K562 (cell line): ENCODE measurements at regions not wholly inside any gene's neighbourhood (a gene's known extent, or its start where the extent isn't known, plus 50 kb on each side); places are given as distances from the start of the nearest gene placed in this dataset.

Experiments used
- ATAC-seq: fragments of 200-7000 bp; cut with Tn5 transposase; 3 replicates; pipeline ENCODE4 v1.9.1; 2020; ENCODE audit warnings: moderate library complexity
- BruUV-seq: library from RNA; stranded (reverse); fragments of 400-500 nt; replicated peaks from 2 replicates; lab custom pipeline; 2021; lab: Mats Ljungman, UMichigan
- CTCF ChIA-PET: fragments of 300-600 bp; formaldehyde crosslinking; extraction: SDS; loops from one replicate; lab custom pipeline; 2021; ENCODE audit warnings: low intra/inter-chr PET ratio; lab: Yijun Ruan, JAX
- POLR2A ChIA-PET: fragments of 300-600, 350-650 bp; sonication (Branson Sonifier 250); formaldehyde crosslinking; extraction: SDS; loops from one replicate; lab custom pipeline; 2021; ENCODE audit warnings: antibody characterized with exemption, inconsistent platforms; lab: Yijun Ruan, JAX
- DNase-seq, 4 experiments: peaks; one replicate each; pipeline versions ENCODE4 v3.0.0 to v3.0.0-alpha.2; 2011 to 2018; ENCODE audit warnings: low spot score in 3 of 4, mixed read lengths in 3 of 4; ENCODE audit errors: extremely low read depth in 1 of 4
- FAIRE-seq: peaks from 2 replicates; lab custom pipeline; 2011; peaks lifted over from hg19 to GRCh38; lab: Jason Lieb, UNC
- H2AFZ ChIP-seq: 2 replicates; pipeline ENCODE4 v1.6.0; 2011; ENCODE audit warnings: low read depth, low read length, control low read depth, inconsistent platforms
- H3K27ac ChIP-seq: fragments of 200-600 bp; 3 replicates; pipeline ENCODE4 v1.8.0; 2011; ENCODE audit warnings: low read depth, mild to moderate bottlenecking, control low read depth, inconsistent platforms, low read length, moderate library complexity, mixed read lengths; ENCODE audit errors: extremely low read depth
- H3K27me3 ChIP-seq, 2 experiments: fragments of 300-600 bp in 1 of 2; 2 replicates in 1 of 2; 3 replicates in 1 of 2; pipeline versions ENCODE4 v1.6.0 to v1.8.0; 2011; ENCODE audit warnings: inconsistent platforms in 2 of 2, low read length in 2 of 2, mild to moderate bottlenecking in 1 of 2, mixed read lengths in 1 of 2, moderate library complexity in 1 of 2; ENCODE audit not compliant: control insufficient read depth in 2 of 2, insufficient read depth in 2 of 2
- H3K36me3 ChIP-seq: fragments of 300-600 bp; 3 replicates; pipeline ENCODE4 v1.8.0; 2011; ENCODE audit warnings: mild to moderate bottlenecking, low read length, inconsistent platforms; ENCODE audit not compliant: control insufficient read depth, insufficient read depth
- H3K4me1 ChIP-seq, 2 experiments: fragments of 200-600 bp in 1 of 2; replicated peaks in 1 of 2; 2 replicates in 1 of 2; 3 replicates in 1 of 2; pipeline versions ENCODE4 v1.5.1 to v1.8.0; 2011; ENCODE audit warnings: inconsistent platforms in 2 of 2, low read length in 2 of 2, mild to moderate bottlenecking in 1 of 2, mixed read lengths in 1 of 2, moderate library complexity in 1 of 2; ENCODE audit not compliant: control insufficient read depth in 2 of 2, insufficient read depth in 2 of 2
- H3K4me2 ChIP-seq: 2 replicates; pipeline ENCODE4 v1.6.1; 2011; ENCODE audit warnings: low read length, control low read depth, inconsistent platforms, mixed read lengths; ENCODE audit not compliant: insufficient read depth
- H3K4me3 ChIP-seq: fragments of 200-600 bp; sonication (generic), shearing (Covaris generic); 2 replicates; pipeline ENCODE4 v1.5.1; 2016; ENCODE audit warnings: control low read depth, inconsistent platforms
- H3K79me2 ChIP-seq: fragments of 200-600 bp; 3 replicates; pipeline ENCODE4 v1.8.0; 2011; ENCODE audit warnings: low read length, inconsistent platforms; ENCODE audit not compliant: control insufficient read depth, insufficient read depth
- H3K9ac ChIP-seq, 2 experiments: 2 replicates each; pipeline versions ENCODE4 v1.6.0 to v1.6.1; 2011; ENCODE audit warnings: low read depth in 2 of 2, low read length in 2 of 2, control low read depth in 1 of 2, inconsistent platforms in 1 of 2, mild to moderate bottlenecking in 1 of 2, mixed read lengths in 1 of 2; ENCODE audit not compliant: insufficient read depth in 1 of 2
- H3K9me1 ChIP-seq: one replicate; pipeline ENCODE4 v1.6.0; 2011; ENCODE audit warnings: inconsistent platforms, mild to moderate bottlenecking, low read length, moderate library complexity; ENCODE audit not compliant: control insufficient read depth, insufficient read depth
- H3K9me3 ChIP-seq: replicated peaks from 2 replicates; pipeline ENCODE4 v1.5.1; 2011; ENCODE audit warnings: low read depth, low read length, inconsistent platforms; ENCODE audit not compliant: control insufficient read depth, insufficient read depth
- H4K20me1 ChIP-seq: replicated peaks from 2 replicates; pipeline ENCODE4 v1.6.1; 2011; ENCODE audit warnings: low read length, inconsistent platforms, mixed read lengths; ENCODE audit not compliant: control insufficient read depth, insufficient read depth
- FOXJ2 ChIP-seq: fragments of 200-800 bp; sonication (Bioruptor generic); IDR thresholded peaks from 2 replicates; pipeline ENCODE4 v1.6.1; 2016; ENCODE audit warnings: missing genetic modification characterization, missing compliant biosample characterization
- HDAC1 ChIP-seq, 2 experiments: fragments of 450-650 bp; IDR thresholded peaks; 2 replicates each; pipeline ENCODE4 v1.6.1; 2016 to 2017; ENCODE audit warnings: inconsistent platforms in 1 of 2, mild to moderate bottlenecking in 1 of 2, moderate library complexity in 1 of 2
- HNRNPLL ChIP-seq: fragments of 200-400 bp; formaldehyde crosslinking; IDR thresholded peaks from 2 replicates; pipeline ENCODE4 v1.6.1; 2017; ENCODE audit warnings: low read length, low read depth, mild to moderate bottlenecking; ENCODE audit not compliant: poor library complexity, severe bottlenecking
- KLF16 ChIP-seq: IDR thresholded peaks from 2 replicates; pipeline ENCODE4 v1.6.1; 2016; ENCODE audit warnings: antibody characterized with exemption
- MYC ChIP-seq, 2 experiments: fragments of 250-450 bp in 1 of 2; sonication (Bioruptor Pico) in 1 of 2; IDR thresholded peaks; 2 replicates each; pipeline versions ENCODE4 v1.5.1 to v1.6.1; 2012 to 2021; ENCODE audit warnings: low read depth in 2 of 2, borderline replicate concordance in 1 of 2, improper control_type of control experiment in 1 of 2, low read length in 1 of 2, mild to moderate bottlenecking in 1 of 2, moderate library complexity in 1 of 2
- PCBP1 ChIP-seq: fragments of 200-400 bp; formaldehyde crosslinking; IDR thresholded peaks from 2 replicates; pipeline ENCODE4 v1.6.1; 2018; ENCODE audit warnings: mild to moderate bottlenecking, low read depth, low read length; ENCODE audit not compliant: poor library complexity, severe bottlenecking
- POLR2G ChIP-seq: fragments of 200-400 bp; formaldehyde crosslinking; IDR thresholded peaks from 2 replicates; pipeline ENCODE4 v1.6.1; 2017; ENCODE audit warnings: low read depth, mild to moderate bottlenecking, antibody characterized with exemption, low read length, moderate library complexity
- RAD51 ChIP-seq: fragments of 450-650 bp; IDR thresholded peaks from 2 replicates; pipeline ENCODE4 v1.7.1; 2016; ENCODE audit warnings: low read depth, mild to moderate bottlenecking, borderline replicate concordance
- SAFB ChIP-seq: fragments of 200-400 bp; formaldehyde crosslinking; IDR thresholded peaks from 2 replicates; pipeline ENCODE4 v1.6.1; 2017; ENCODE audit warnings: low read depth, low read length, borderline replicate concordance
- SMAD1 ChIP-seq: fragments of 150-350 bp; IDR thresholded peaks from 2 replicates; pipeline ENCODE4 v1.6.1; 2014; ENCODE audit warnings: low read length, low read depth; ENCODE audit not compliant: partially characterized antibody
- SMAD2 ChIP-seq: fragments of 150-350 bp; IDR thresholded peaks from 2 replicates; pipeline ENCODE4 v1.6.1; 2014; ENCODE audit warnings: low read depth, mild to moderate bottlenecking, low read length
- SMARCB1 ChIP-seq: IDR thresholded peaks from 2 replicates; pipeline ENCODE4 v1.6.1; 2011; ENCODE audit warnings: improper control_type of control experiment, low read depth; ENCODE audit not compliant: insufficient read length
- SPI1 ChIP-seq: IDR thresholded peaks from 2 replicates; pipeline ENCODE4 v1.6.1; 2011; ENCODE audit warnings: low read depth, low read length, control low read depth, borderline replicate concordance
- TSC22D4 ChIP-seq: fragments of 450-650 bp; IDR thresholded peaks from 2 replicates; pipeline ENCODE4 v1.6.1; 2016; ENCODE audit warnings: missing genetic modification characterization, missing biosample characterization, control low read depth
- ZNF766 ChIP-seq: fragments of 200-800 bp; sonication (Bioruptor generic); conservative IDR thresholded peaks from 2 replicates; pipeline ENCODE4 v1.6.1; 2016; ENCODE audit warnings: missing genetic modification characterization, missing compliant biosample characterization
- WGBS: fragments of 100-300 bp; shearing (Covaris generic); methylation state at CpG from one replicate; pipeline ENCODE4 v1.1.6; 2016; ENCODE audit warnings: low coverage, mixed read lengths; ENCODE audit not compliant: insufficient coverage; ENCODE audit errors: missing lambda C conversion rate; 5-methylcytosine and 5-hydroxymethylcytosine counted together
- in situ Hi-C: fragments of 300-500 bp; cut with MboI; formaldehyde crosslinking; loops from 4 replicates; pipeline ENCODE4 v1.15.0; 2018; ENCODE audit warnings: inconsistent platforms, mixed read lengths
- intact Hi-C: fragments of 100-400 bp; cut with micrococcal nuclease; formaldehyde crosslinking; loops from 2 replicates; pipeline ENCODE4 v1.14.2; 2022
- TF ChIP-seq, protein P1 (sequence below): sonication (generic); formaldehyde crosslinking; IDR thresholded peaks from 2 replicates; pipeline ENCODE4 v1.5.0; 2020; ENCODE audit warnings: missing genetic modification reagents
- TF ChIP-seq, protein P2 (sequence below): sonication (generic); formaldehyde crosslinking; IDR thresholded peaks from 2 replicates; pipeline ENCODE4 v1.9.0; 2022; ENCODE audit warnings: mild to moderate bottlenecking, missing genetic modification reagents
- TF ChIP-seq, protein P3 (sequence below): IDR thresholded peaks from 2 replicates; pipeline ENCODE4 v1.6.1; 2016; ENCODE audit warnings: missing genetic modification characterization, missing compliant biosample characterization
- TF ChIP-seq, protein P4 (sequence below), 2 experiments: fragments of 250-450 bp in 1 of 2; fragments of 450-650 bp in 1 of 2; sonication (Bioruptor Pico) in 1 of 2; IDR thresholded peaks; 2 replicates each; pipeline versions ENCODE4 v1.6.1 to v1.8.0; 2016 to 2021; ENCODE audit warnings: mild to moderate bottlenecking in 2 of 2, moderate library complexity in 2 of 2, missing compliant biosample characterization in 1 of 2, missing genetic modification characterization in 1 of 2

DNA sequence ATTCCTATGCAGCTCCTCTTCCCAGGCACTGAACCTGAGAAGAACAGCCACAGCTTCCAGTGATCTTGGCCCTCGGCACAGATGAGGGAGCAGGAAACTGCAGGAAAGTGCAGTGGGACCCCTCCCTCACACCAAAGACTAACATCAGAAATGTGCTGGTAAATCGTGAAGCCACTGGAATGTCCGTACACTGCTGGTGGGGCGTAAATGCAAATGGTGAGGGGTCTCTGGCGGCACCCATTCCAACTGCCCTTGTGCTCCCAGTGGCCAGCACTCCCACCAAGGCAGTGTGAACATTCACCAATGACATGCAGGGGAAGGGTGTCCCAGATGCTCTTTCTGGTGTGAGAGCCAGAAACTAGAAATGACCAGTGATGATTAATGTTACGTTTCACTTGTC, 574.0 kb downstream of the BRD1 start (continued):
- TF ChIP-seq ZNF766 (CRISPR knock-in tag) (no peak), RAD51 (no peak), SPI1 (no peak), SMAD2 (no peak), HDAC1 (IDR thresholded peaks at IDR 0.05) (no peak), MYC (IDR thresholded peaks at IDR 0.05; ENCODE audit: low read depth, low read length) (no peak), MYC (CRISPR knock-in tag; IDR thresholded peaks at IDR 0.05; ENCODE audit: borderline replicate concordance, low read depth) (no peak), KLF16 (no peak)
- TF ChIP-seq, protein P1, sequence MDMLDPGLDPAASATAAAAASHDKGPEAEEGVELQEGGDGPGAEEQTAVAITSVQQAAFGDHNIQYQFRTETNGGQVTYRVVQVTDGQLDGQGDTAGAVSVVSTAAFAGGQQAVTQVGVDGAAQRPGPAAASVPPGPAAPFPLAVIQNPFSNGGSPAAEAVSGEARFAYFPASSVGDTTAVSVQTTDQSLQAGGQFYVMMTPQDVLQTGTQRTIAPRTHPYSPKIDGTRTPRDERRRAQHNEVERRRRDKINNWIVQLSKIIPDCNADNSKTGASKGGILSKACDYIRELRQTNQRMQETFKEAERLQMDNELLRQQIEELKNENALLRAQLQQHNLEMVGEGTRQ (CRISPR knock-in tag) = no peak

DNA sequence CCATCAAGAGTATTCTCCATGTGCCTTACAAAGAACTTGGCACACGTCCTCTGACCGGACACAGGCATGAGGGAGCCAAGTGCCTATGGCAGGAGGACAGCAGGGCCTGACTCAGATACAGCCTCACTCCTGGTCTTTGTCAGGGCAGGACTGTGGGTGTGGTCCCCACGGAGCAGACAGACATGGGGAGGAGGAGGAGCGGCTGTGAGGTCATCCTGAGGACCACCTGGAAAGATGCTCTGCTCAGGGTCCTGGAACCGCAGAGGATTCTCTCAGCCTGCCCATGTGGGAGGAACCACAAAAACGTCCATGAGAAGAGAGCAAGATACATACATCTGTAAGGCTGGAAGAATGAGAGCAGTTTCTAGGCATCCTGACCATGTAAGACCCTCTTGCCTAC, 576.3 kb downstream of the BRD1 start:
- WGBS = 0% methylated on average over 4 of the region's 6 CpGs
- no TSS peak for BruUV-seq
- Histone ChIP-seq H3K27ac (no peak overlapping the region), H3K36me3 (no peaks in the 10 kb centered on the region), H3K9me3 (no peaks in the 10 kb centered on the region), H3K79me2 (no peaks in the 10 kb centered on the region), H2AFZ (no peak overlapping the region), H3K4me3 (no peak overlapping the region), H3K4me1 (no peaks in the 10 kb centered on the region), H3K4me2 (no peak overlapping the region), H3K9me1 (no peaks in the 10 kb centered on the region), H3K9ac (no peak overlapping the region), H4K20me1 (no peaks in the 10 kb centered on the region; the same call in 1 of the 2 replicates), H3K27me3 (no peaks in the 10 kb centered on the region; a peak in 1 of 5 replicates)
- in situ Hi-C loops (no loop called here), intact Hi-C loops (no loop called here)
- DNase-seq = no peak
- ChIA-PET CTCF (no interaction called here), POLR2A (no interaction called here)
- FAIRE-seq = no peak
- ATAC-seq = no peak
- no peak for TF ChIP-seq TSC22D4 (tag)
- TF ChIP-seq HNRNPLL = no peak
- TF ChIP-seq SAFB = no peak
- no peak for TF ChIP-seq FOXJ2 (tag)
- no peak for TF ChIP-seq MYC (IDR thresholded peaks at IDR 0.05; ENCODE audit: low read depth, low read length)
- no peak for TF ChIP-seq MYC (CRISPR knock-in tag; IDR thresholded peaks at IDR 0.05; ENCODE audit: borderline replicate concordance, low read depth)
- no peak for TF ChIP-seq PCBP1
- no peak for TF ChIP-seq SMAD1
- TF ChIP-seq SMARCB1 = no peak
- TF ChIP-seq, protein P2, sequence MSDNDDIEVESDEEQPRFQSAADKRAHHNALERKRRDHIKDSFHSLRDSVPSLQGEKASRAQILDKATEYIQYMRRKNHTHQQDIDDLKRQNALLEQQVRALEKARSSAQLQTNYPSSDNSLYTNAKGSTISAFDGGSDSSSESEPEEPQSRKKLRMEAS (CRISPR knock-in tag) = no peak
- TF ChIP-seq, protein P3, sequence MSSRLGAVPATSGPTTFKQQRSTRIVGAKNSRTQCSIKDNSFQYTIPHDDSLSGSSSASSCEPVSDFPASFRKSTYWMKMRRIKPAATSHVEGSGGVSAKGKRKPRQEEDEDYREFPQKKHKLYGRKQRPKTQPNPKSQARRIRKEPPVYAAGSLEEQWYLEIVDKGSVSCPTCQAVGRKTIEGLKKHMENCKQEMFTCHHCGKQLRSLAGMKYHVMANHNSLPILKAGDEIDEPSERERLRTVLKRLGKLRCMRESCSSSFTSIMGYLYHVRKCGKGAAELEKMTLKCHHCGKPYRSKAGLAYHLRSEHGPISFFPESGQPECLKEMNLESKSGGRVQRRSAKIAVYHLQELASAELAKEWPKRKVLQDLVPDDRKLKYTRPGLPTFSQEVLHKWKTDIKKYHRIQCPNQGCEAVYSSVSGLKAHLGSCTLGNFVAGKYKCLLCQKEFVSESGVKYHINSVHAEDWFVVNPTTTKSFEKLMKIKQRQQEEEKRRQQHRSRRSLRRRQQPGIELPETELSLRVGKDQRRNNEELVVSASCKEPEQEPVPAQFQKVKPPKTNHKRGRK = no peak
- TF ChIP-seq POLR2G = no peak
- TF ChIP-seq, protein P4, sequence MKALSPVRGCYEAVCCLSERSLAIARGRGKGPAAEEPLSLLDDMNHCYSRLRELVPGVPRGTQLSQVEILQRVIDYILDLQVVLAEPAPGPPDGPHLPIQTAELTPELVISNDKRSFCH (CRISPR knock-in tag; IDR thresholded peaks at IDR 0.05) = no peak
- TF ChIP-seq, protein P4 (tag; IDR thresholded peaks at IDR 0.05) = no peak
